Ovary (tissue), 7 donors: ENCODE measurements at regions not wholly inside any gene's neighbourhood (a gene's known extent, or its start where the extent isn't known, plus 50 kb on each side); places are given as distances from the start of the nearest gene placed in this dataset.

ENCODE experiments used
- DNase-seq, 5 donors: peaks; one replicate each; pipeline ENCODE4 v3.0.0-alpha.2; 2019 to 2020
- H3K27ac ChIP-seq, 2 donors: fragments of 200-600 bp; one replicate each; pipeline versions ENCODE4 v1.5.1 to v1.8.0; 2019 to 2022
- H3K27me3 ChIP-seq: fragments of 200-600 bp; one replicate; pipeline ENCODE4 v1.8.0; 2022
- H3K36me3 ChIP-seq: fragments of 200-600 bp; sonication (generic); one replicate; pipeline ENCODE4 v1.5.1; 2019
- H3K4me1 ChIP-seq: one replicate; pipeline ENCODE4 v1.8.1; 2013; ENCODE audit warnings: mild to moderate bottlenecking, moderate library complexity; ENCODE audit not compliant: insufficient read depth
- H3K4me3 ChIP-seq: fragments of 200-600 bp; sonication (generic); one replicate; pipeline ENCODE4 v1.5.1; 2017
- H3K9me3 ChIP-seq, 2 donors: fragments of 200-600 bp in 1 of 2; sonication (generic) in 1 of 2; one replicate each; pipeline versions ENCODE4 v1.5.1 to v1.8.1; 2013 to 2019; ENCODE audit warnings: mild to moderate bottlenecking in 1 of 2, moderate library complexity in 1 of 2
- CTCF ChIP-seq, 3 donors: fragments of 450-650 bp in 2 of 3; fragments of 200-600 bp in 1 of 3; IDR thresholded peaks; one replicate each; pipeline versions ENCODE4 v1.5.1 to v1.8.0; 2016 to 2022; ENCODE audit warnings: antibody characterized with exemption in 3 of 3, mild to moderate bottlenecking in 1 of 3
- EP300 ChIP-seq: sonication (generic); formaldehyde crosslinking; IDR thresholded peaks from one replicate; pipeline ENCODE4 v1.6.1; 2017; ENCODE audit warnings: antibody characterized with exemption
- POLR2A ChIP-seq: fragments of 450-650 bp; IDR thresholded peaks from one replicate; pipeline ENCODE4 v1.6.1; 2017; ENCODE audit warnings: antibody characterized with exemption, mild to moderate bottlenecking, moderate library complexity
- WGBS, 3 donors: extraction: QIAGEN DNeasy Blood & Tissue Kit in 1 of 3; methylation state at CpG; one replicate each; pipeline versions ENCODE4 v1.1.5 to v1.1.7; 2013 to 2017; 5-methylcytosine and 5-hydroxymethylcytosine counted together
- intact Hi-C, 4 donors: fragments of 100-400 bp; cut with DNase I; formaldehyde crosslinking; loops; one replicate each; pipeline versions ENCODE4 v1.11.0 to v1.15.1; 2022 to 2023
- donor health status: DM: no; HTN: no; CAD: no; lungs with moderate emphysema.
- donor health status: DM: no; HTN: no; CAD: no.
- donor health status: Bipolar disorder and iron deficiency.
- donor health status: DM: no; HTN: no; CAD: no.
- donor health status: DM: yes; HTN: yes; CAD: no.

- H3K27ac ChIP-seq = no peak overlapping the region
- no peaks in the 10 kb centered on the region for H3K4me1 ChIP-seq
- H3K9me3 ChIP-seq = no peaks in the 10 kb centered on the region
- H3K36me3 ChIP-seq = no peaks in the 10 kb centered on the region
- intact Hi-C loops = no loop called here
- TF ChIP-seq POLR2A (no peak), CTCF (IDR thresholded peaks at IDR 0.05) (no peak), EP300 (no peak)
- no peaks in the 10 kb centered on the region for H3K27me3 ChIP-seq
- no peak overlapping the region for H3K4me3 ChIP-seq
- DNase-seq = no peak
Observed at GRCh38 chr6:134744301-134744700, 205.6 kb downstream of the ALDH8A1 start.

GRCh38 chr6:134741200-134741536 lies 208.7 kb downstream of the ALDH8A1 start:
- no peaks in the 10 kb centered on the region for H3K36me3 ChIP-seq
- H3K27ac ChIP-seq = no peak overlapping the region
- H3K9me3 ChIP-seq = no peaks in the 10 kb centered on the region
- H3K4me1 ChIP-seq = no peaks in the 10 kb centered on the region
- 81 to 91% (median 85%) methylated on average over 7 of the region's 7 CpGs for WGBS, 3 donors
- no peak overlapping the region for H3K4me3 ChIP-seq
- no peak for TF ChIP-seq POLR2A
- no peak for TF ChIP-seq EP300
- TF ChIP-seq CTCF (IDR thresholded peaks at IDR 0.05) = no peak
- intact Hi-C loops = no loop called here
- H3K27me3 ChIP-seq = no peaks in the 10 kb centered on the region
- no peak for DNase-seq

- Histone ChIP-seq H3K9me3 (no peaks in the 10 kb centered on the region), H3K27me3 (no peaks in the 10 kb centered on the region), H3K36me3 (no peaks in the 10 kb centered on the region), H3K4me3 (no peak overlapping the region), H3K27ac (no peak overlapping the region), H3K4me1 (no peaks in the 10 kb centered on the region)
- no peak for DNase-seq
- intact Hi-C loops = no loop called here
- 67 to 83% (median 81%) methylated on average over 5 of the region's 5 CpGs for WGBS, 3 donors
- TF ChIP-seq CTCF (IDR thresholded peaks at IDR 0.05) = no peak
- TF ChIP-seq POLR2A = no peak
- TF ChIP-seq EP300 = no peak
Observed at GRCh38 chr6:134740473-134741199, 209.3 kb downstream of the ALDH8A1 start.

GRCh38 chr6:134740027-134740373 lies 209.9 kb downstream of the ALDH8A1 start:
- TF ChIP-seq POLR2A = no peak
- H3K27me3 ChIP-seq = no peaks in the 10 kb centered on the region
- H3K36me3 ChIP-seq = no peaks in the 10 kb centered on the region
- 76 to 80% (median 77%) methylated on average over 5 of the region's 5 CpGs for WGBS, 3 donors
- DNase-seq = no peak
- no peaks in the 10 kb centered on the region for H3K4me1 ChIP-seq
- H3K4me3 ChIP-seq = no peak overlapping the region
- no peaks in the 10 kb centered on the region for H3K9me3 ChIP-seq
- H3K27ac ChIP-seq = no peak overlapping the region
- intact Hi-C loops = no loop called here

GRCh38 chr6:134739299-134740026 lies 210.4 kb downstream of the ALDH8A1 start:
- TF ChIP-seq POLR2A = no peak
- Histone ChIP-seq H3K9me3 (no peaks in the 10 kb centered on the region), H3K36me3 (no peaks in the 10 kb centered on the region), H3K27ac (no peak overlapping the region), H3K27me3 (no peaks in the 10 kb centered on the region), H3K4me1 (no peaks in the 10 kb centered on the region), H3K4me3 (no peak overlapping the region)
- WGBS, 3 donors = 78 to 86% (median 82%) methylated on average over 6 of the region's 6 CpGs
- no peak for DNase-seq
- intact Hi-C loops = no loop called here
